HepG2 (cell line): ENCODE measurements at regions not wholly inside any gene's neighbourhood (a gene's known extent, or its start where the extent isn't known, plus 50 kb on each side); places are given as distances from the start of the nearest gene placed in this dataset.

Experiments
- ATAC-seq: fragments of 200-7000 bp; cut with Tn5 transposase; 3 replicates; pipeline ENCODE4 v1.9.1; 2020; ENCODE audit warnings: mild to moderate bottlenecking, moderate library complexity
- BruUV-seq: library from RNA; stranded (reverse); fragments of 400-500 nt; replicated peaks from 2 replicates; lab custom pipeline; 2021; lab: Mats Ljungman, UMichigan
- CTCF ChIA-PET: fragments of 300-600 bp; formaldehyde crosslinking; extraction: SDS; loops from one replicate; lab custom pipeline; 2021; ENCODE audit warnings: low total read pairs, inconsistent platforms, low intra/inter-chr PET ratio; lab: Yijun Ruan, JAX
- POLR2A ChIA-PET: fragments of 350-600 bp; sonication (Branson Sonifier 250); formaldehyde crosslinking; loops from one replicate; lab custom pipeline; 2020; ENCODE audit warnings: antibody characterized with exemption, inconsistent platforms; lab: Yijun Ruan, JAX
- DNase-seq: peaks from one replicate; pipeline ENCODE4 v3.0.0-alpha.2; 2015; ENCODE audit warnings: low spot score
- FAIRE-seq: peaks from 3 replicates; lab custom pipeline; 2011; peaks lifted over from hg19 to GRCh38; lab: Jason Lieb, UNC
- H2AFZ ChIP-seq: one replicate; pipeline ENCODE4 v1.6.1; 2011; ENCODE audit warnings: low read length, inconsistent platforms
- H3K27ac ChIP-seq: fragments of 300-600 bp; 3 replicates; pipeline ENCODE4 v1.8.0; 2011; ENCODE audit warnings: mixed run types, mild to moderate bottlenecking, mixed read lengths, low read length, inconsistent platforms; ENCODE audit not compliant: insufficient read depth; ENCODE audit errors: extremely low read length
- H3K27me3 ChIP-seq, 2 experiments: fragments of 200-600 bp in 1 of 2; 2 replicates in 1 of 2; 3 replicates in 1 of 2; pipeline versions ENCODE4 v1.6.0 to v1.8.0; 2011; ENCODE audit warnings: low read length in 2 of 2, mild to moderate bottlenecking in 2 of 2, moderate library complexity in 2 of 2, inconsistent platforms in 1 of 2; ENCODE audit not compliant: insufficient read depth in 2 of 2, control insufficient read depth in 1 of 2
- H3K36me3 ChIP-seq, 2 experiments: fragments of 200-600 bp in 1 of 2; replicated peaks in 1 of 2; 2 replicates in 1 of 2; 3 replicates in 1 of 2; pipeline versions ENCODE4 v1.5.1 to v1.8.0; 2011; ENCODE audit warnings: low read length in 2 of 2, inconsistent platforms in 1 of 2; ENCODE audit not compliant: insufficient read depth in 2 of 2, control insufficient read depth in 1 of 2
- H3K4me1 ChIP-seq: 2 replicates; pipeline ENCODE4 v1.5.1; 2012; ENCODE audit warnings: low read length, inconsistent platforms; ENCODE audit not compliant: insufficient read depth
- H3K4me2 ChIP-seq: 2 replicates; pipeline ENCODE4 v1.6.0; 2011; ENCODE audit warnings: low read depth, low read length, inconsistent platforms
- H3K4me3 ChIP-seq, 3 experiments: fragments of 200-600 bp in 1 of 3; sonication (generic), shearing (Covaris generic) in 1 of 3; replicated peaks in 1 of 3; 2 replicates each; pipeline ENCODE4 v1.5.1; 2011 to 2016; ENCODE audit warnings: low read length in 3 of 3, inconsistent platforms in 2 of 3, low read depth in 2 of 3, mild to moderate bottlenecking in 2 of 3, control low read depth in 1 of 3, mixed read lengths in 1 of 3; ENCODE audit not compliant: insufficient read depth in 1 of 3
- H3K79me2 ChIP-seq: one replicate; pipeline ENCODE4 v1.6.1; 2011; ENCODE audit warnings: low read length, inconsistent platforms; ENCODE audit not compliant: insufficient read depth
- H3K9ac ChIP-seq: 2 replicates; pipeline ENCODE4 v1.6.0; 2011; ENCODE audit warnings: mild to moderate bottlenecking, low read depth, low read length, inconsistent platforms; ENCODE audit not compliant: insufficient read depth
- H3K9me3 ChIP-seq: 2 replicates; pipeline ENCODE4 v1.5.1; 2012; ENCODE audit warnings: mild to moderate bottlenecking, low read length
- H4K20me1 ChIP-seq: 2 replicates; pipeline ENCODE4 v1.6.0; 2011; ENCODE audit warnings: inconsistent platforms, mild to moderate bottlenecking, low read length, moderate library complexity; ENCODE audit not compliant: insufficient read depth
- ATF2 ChIP-seq: sonication (generic); formaldehyde crosslinking; IDR thresholded peaks from 2 replicates; pipeline ENCODE4 v1.4.0; 2020; ENCODE audit warnings: missing genetic modification reagents
- DZIP1 ChIP-seq: sonication (generic); formaldehyde crosslinking; IDR thresholded peaks from 2 replicates; pipeline ENCODE4 v1.5.0; 2020; ENCODE audit warnings: mild to moderate bottlenecking, missing genetic modification reagents
- IRF2 ChIP-seq: IDR thresholded peaks from 2 replicates; pipeline ENCODE4 v1.6.1; 2018; ENCODE audit warnings: missing genetic modification reagents, missing compliant biosample characterization
- MAFK ChIP-seq, 2 experiments: IDR thresholded peaks in 1 of 2; conservative IDR thresholded peaks in 1 of 2; 2 replicates each; pipeline ENCODE4 v1.6.1; 2011; ENCODE audit warnings: improper control_type of control experiment in 2 of 2, low read length in 2 of 2
- MED13 ChIP-seq: sonication (generic); formaldehyde crosslinking; IDR thresholded peaks from 2 replicates; pipeline ENCODE4 v1.5.0; 2020; ENCODE audit warnings: missing genetic modification reagents
- NFRKB ChIP-seq: fragments of 450-650 bp; IDR thresholded peaks from 2 replicates; pipeline ENCODE4 v1.6.1; 2017
- NR0B2 ChIP-seq: sonication (generic); formaldehyde crosslinking; IDR thresholded peaks from 2 replicates; pipeline ENCODE4 v1.4.0; 2020; ENCODE audit warnings: mild to moderate bottlenecking, missing genetic modification reagents
- PCBP2 ChIP-seq: fragments of 200-400 bp; formaldehyde crosslinking; optimal IDR thresholded peaks from 2 replicates; pipeline ENCODE3; 2018; ENCODE audit warnings: low read length, low read depth; ENCODE audit not compliant: poor library complexity, severe bottlenecking
- RAD21 ChIP-seq: fragments of 450-650 bp; formaldehyde crosslinking; IDR thresholded peaks from 2 replicates; pipeline ENCODE4 v1.5.0; 2020; ENCODE audit warnings: mild to moderate bottlenecking
- ZNF296 ChIP-seq: sonication (generic); formaldehyde crosslinking; conservative IDR thresholded peaks from 2 replicates; pipeline ENCODE4 v1.5.0; 2020; ENCODE audit warnings: mild to moderate bottlenecking, missing genetic modification reagents
- ZNF354B ChIP-seq: sonication (generic); formaldehyde crosslinking; IDR thresholded peaks from 2 replicates; pipeline ENCODE4 v1.8.0; 2022; ENCODE audit warnings: mild to moderate bottlenecking, missing genetic modification reagents
- ZNF512B ChIP-seq: sonication (generic); formaldehyde crosslinking; IDR thresholded peaks from 2 replicates; pipeline ENCODE4 v1.5.1; 2020; ENCODE audit warnings: missing genetic modification reagents, mild to moderate bottlenecking, borderline replicate concordance
- WGBS: methylation state at CpG from one replicate; pipeline ENCODE4 v1.1.6; 2017; ENCODE audit warnings: low lambda C conversion rate; 5-methylcytosine and 5-hydroxymethylcytosine counted together
- in situ Hi-C: cut with HindIII; loops from 2 replicates; pipeline ENCODE4 v1.10.0; 2017; ENCODE audit warnings: low pct_unique_long_range_greater_than_20kb; ENCODE audit not compliant: extremely low pct_ligation_motif_present
- intact Hi-C: fragments of 100-400 bp; cut with micrococcal nuclease; formaldehyde crosslinking; loops from one replicate; pipeline ENCODE4 v1.10.0; 2022; ENCODE audit not compliant: unreplicated experiment

GRCh38 chr10:88147000-88147798 lies 283.8 kb downstream of the PTEN start:
- in situ Hi-C loops, result no loop called here
- Histone ChIP-seq H3K4me3 (no peak overlapping the region), H4K20me1 (no peaks in the 10 kb centered on the region), H3K4me1 (no peaks in the 10 kb centered on the region), H2AFZ (no peak overlapping the region), H3K4me2 (no peak overlapping the region), H3K9ac (no peak overlapping the region), H3K27ac (no peak overlapping the region), H3K79me2 (no peaks in the 10 kb centered on the region), H3K36me3 (no peaks in the 10 kb centered on the region), H3K27me3 (no peaks in the 10 kb centered on the region), H3K9me3 (no peaks in the 10 kb centered on the region)
- intact Hi-C loops, result no loop called here
- ChIA-PET POLR2A (no interaction called here), CTCF (no interaction called here)
- FAIRE-seq (no peak), DNase-seq (no peak), ATAC-seq (no peak)
- no TSS peak for BruUV-seq
- TF ChIP-seq IRF2 (CRISPR knock-in tag) (no peak), MED13 (CRISPR knock-in tag) (no peak), NR0B2 (CRISPR knock-in tag) (no peak), NFRKB (no peak), PCBP2 (no peak), ZNF354B (CRISPR knock-in tag) (no peak), ATF2 (CRISPR knock-in tag) (no peak), MAFK (conservative IDR thresholded peaks at IDR 0.05 in 1 of 2, IDR thresholded peaks at IDR 0.05 in 1 of 2; ENCODE audit: low read length in 2 of 2) (no peak), ZNF512B (CRISPR knock-in tag) (no peak), DZIP1 (CRISPR knock-in tag) (no peak), ZNF296 (CRISPR knock-in tag) (no peak), RAD21 (CRISPR knock-in tag) (no peak)
- WGBS, result 64% methylated on average over 5 of the region's 5 CpGs
